Neural progenitor cell (in vitro differentiated cells): ENCODE measurements at regions not wholly inside any gene's neighbourhood (a gene's known extent, or its start where the extent isn't known, plus 50 kb on each side); places are given as distances from the start of the nearest gene placed in this dataset.

ENCODE experiments used
- DNase-seq: peaks from one replicate; pipeline ENCODE4 v3.0.0-alpha.2; 2016; ENCODE audit warnings: low spot score
- H2AFZ ChIP-seq: fragments of 200-600 bp; sonication (generic); replicated peaks from 2 replicates; pipeline ENCODE4 v1.6.1; 2016; ENCODE audit warnings: antibody characterized with exemption
- H3F3A ChIP-seq: fragments of 200-600 bp; sonication (generic); 2 replicates; pipeline ENCODE4 v1.6.1; 2016; ENCODE audit warnings: antibody characterized with exemption, low read depth
- H3K27ac ChIP-seq: fragments of 200-600 bp; sonication (generic); 2 replicates; pipeline ENCODE4 v1.5.1; 2016; ENCODE audit warnings: mild to moderate bottlenecking
- H3K27me3 ChIP-seq: fragments of 200-600 bp; sonication (generic); 2 replicates; pipeline ENCODE4 v1.6.1; 2016; ENCODE audit warnings: mild to moderate bottlenecking, moderate library complexity
- H3K36me3 ChIP-seq: fragments of 200-600 bp; sonication (generic); 2 replicates; pipeline ENCODE4 v1.5.1; 2016
- H3K4me1 ChIP-seq: fragments of 200-600 bp; sonication (generic); 2 replicates; pipeline ENCODE4 v1.6.1; 2016; ENCODE audit warnings: mixed run types
- H3K4me2 ChIP-seq: fragments of 200-600 bp; sonication (generic); 2 replicates; pipeline ENCODE4 v1.6.1; 2016
- H3K4me3 ChIP-seq: fragments of 200-600 bp; sonication (generic); 2 replicates; pipeline ENCODE4 v1.5.1; 2016
- H3K79me2 ChIP-seq: fragments of 200-600 bp; sonication (generic); 2 replicates; pipeline ENCODE4 v1.6.1; 2016; ENCODE audit warnings: low read depth
- H3K9ac ChIP-seq: fragments of 200-600 bp; sonication (generic); 2 replicates; pipeline ENCODE4 v1.6.1; 2016
- H3K9me3 ChIP-seq: fragments of 200-600 bp; sonication (generic); 2 replicates; pipeline ENCODE4 v1.5.1; 2016; ENCODE audit warnings: low read depth
- H4K20me1 ChIP-seq: fragments of 200-600 bp; sonication (generic); 2 replicates; pipeline ENCODE4 v1.6.1; 2016; ENCODE audit warnings: low read depth
- H3K27ac Mint-ChIP-seq: 3 replicates; pipeline ENCODE4 v1.8.0; 2021; ENCODE audit warnings: mixed read lengths
- H3K27me3 Mint-ChIP-seq: 2 replicates; pipeline ENCODE4 v1.8.0; 2022; ENCODE audit warnings: low read depth, mild to moderate bottlenecking, inconsistent platforms, moderate library complexity, mixed read lengths; ENCODE audit not compliant: insufficient read depth
- H3K36me3 Mint-ChIP-seq: 3 replicates; pipeline ENCODE4 v1.8.0; 2021; ENCODE audit warnings: mixed read lengths
- H3K4me1 Mint-ChIP-seq: 3 replicates; pipeline ENCODE4 v1.8.0; 2021; ENCODE audit warnings: mixed read lengths
- H3K4me3 Mint-ChIP-seq: 3 replicates; pipeline ENCODE4 v1.8.0; 2021; ENCODE audit warnings: mild to moderate bottlenecking, moderate library complexity, mixed read lengths
- H3K9me3 Mint-ChIP-seq: 3 replicates; pipeline ENCODE4 v1.8.0; 2020; ENCODE audit warnings: mixed read lengths
- EZH2 ChIP-seq: fragments of 200-600 bp; sonication (generic); IDR thresholded peaks from 2 replicates; pipeline ENCODE4 v1.6.1; 2017; ENCODE audit warnings: antibody characterized with exemption, mild to moderate bottlenecking, moderate library complexity
- EZH2phosphoT487 ChIP-seq: fragments of 200-600 bp; sonication (generic); IDR thresholded peaks from 2 replicates; pipeline ENCODE4 v1.6.1; 2017; ENCODE audit warnings: antibody characterized with exemption
- TF ChIP-seq, protein P1 (sequence below): fragments of 200-600 bp; sonication (generic); IDR thresholded peaks from 2 replicates; pipeline ENCODE4 v1.5.1; 2017; ENCODE audit warnings: antibody characterized with exemption, mild to moderate bottlenecking

- H3K4me1 ChIP-seq: no peaks in the 10 kb centered on the region
- no peaks in the 10 kb centered on the region for H3K27me3 ChIP-seq
- H4K20me1 ChIP-seq: no peaks in the 10 kb centered on the region
- Mint-ChIP-seq H3K9me3 (peaks cover 30% of the 10 kb centered on the region), H3K4me1 (no peaks in the 10 kb centered on the region), H3K27ac (no peak overlapping the region), H3K27me3 (no peaks in the 10 kb centered on the region), H3K36me3 (peaks cover 2% of the 10 kb centered on the region), H3K4me3 (no peak overlapping the region)
- H3K9ac ChIP-seq: no peak overlapping the region
- TF ChIP-seq, protein P1, sequence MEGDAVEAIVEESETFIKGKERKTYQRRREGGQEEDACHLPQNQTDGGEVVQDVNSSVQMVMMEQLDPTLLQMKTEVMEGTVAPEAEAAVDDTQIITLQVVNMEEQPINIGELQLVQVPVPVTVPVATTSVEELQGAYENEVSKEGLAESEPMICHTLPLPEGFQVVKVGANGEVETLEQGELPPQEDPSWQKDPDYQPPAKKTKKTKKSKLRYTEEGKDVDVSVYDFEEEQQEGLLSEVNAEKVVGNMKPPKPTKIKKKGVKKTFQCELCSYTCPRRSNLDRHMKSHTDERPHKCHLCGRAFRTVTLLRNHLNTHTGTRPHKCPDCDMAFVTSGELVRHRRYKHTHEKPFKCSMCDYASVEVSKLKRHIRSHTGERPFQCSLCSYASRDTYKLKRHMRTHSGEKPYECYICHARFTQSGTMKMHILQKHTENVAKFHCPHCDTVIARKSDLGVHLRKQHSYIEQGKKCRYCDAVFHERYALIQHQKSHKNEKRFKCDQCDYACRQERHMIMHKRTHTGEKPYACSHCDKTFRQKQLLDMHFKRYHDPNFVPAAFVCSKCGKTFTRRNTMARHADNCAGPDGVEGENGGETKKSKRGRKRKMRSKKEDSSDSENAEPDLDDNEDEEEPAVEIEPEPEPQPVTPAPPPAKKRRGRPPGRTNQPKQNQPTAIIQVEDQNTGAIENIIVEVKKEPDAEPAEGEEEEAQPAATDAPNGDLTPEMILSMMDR: no peak
- no peak for TF ChIP-seq EZH2phosphoT487
- TF ChIP-seq EZH2: no peak
- H3K4me2 ChIP-seq: no peak overlapping the region
- peaks cover 11% of the 10 kb centered on the region for H3K9me3 ChIP-seq
- no peaks in the 10 kb centered on the region for H3K79me2 ChIP-seq
- no peaks in the 10 kb centered on the region for H3F3A ChIP-seq
- no peak overlapping the region for H3K27ac ChIP-seq
- no peak overlapping the region for H2AFZ ChIP-seq
- H3K36me3 ChIP-seq: no peaks in the 10 kb centered on the region
- no peak for DNase-seq
- no peak overlapping the region for H3K4me3 ChIP-seq
Measured at GRCh38 chr3:78268716-78269668, 1229.1 kb downstream of the ROBO2 start.

DNA sequence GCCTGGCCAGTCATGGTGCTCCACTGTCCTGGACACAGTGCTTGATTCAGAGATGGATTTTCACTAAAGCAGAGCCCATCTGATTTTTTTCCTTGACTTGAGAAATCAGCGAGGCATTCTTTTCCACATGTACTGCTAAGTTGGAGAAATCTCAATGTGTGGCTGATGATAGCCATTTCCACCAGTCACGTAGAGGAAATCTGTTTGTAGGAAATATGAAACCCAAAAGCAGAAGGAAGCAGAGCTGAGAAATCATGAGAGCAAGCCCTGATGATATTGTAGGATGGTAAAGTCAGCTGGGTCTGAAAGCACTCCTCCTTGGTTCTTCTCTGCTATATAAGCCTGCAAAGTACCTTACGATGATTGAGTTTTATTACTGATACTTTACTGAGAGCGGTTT is 1233.4 kb downstream of the ROBO2 start:
- peaks cover 2% of the 10 kb centered on the region for H3K9me3 Mint-ChIP-seq
- H3K9me3 ChIP-seq: no peaks in the 10 kb centered on the region
- no peak overlapping the region for H2AFZ ChIP-seq
- H4K20me1 ChIP-seq: no peaks in the 10 kb centered on the region
- no peaks in the 10 kb centered on the region for H3K27me3 ChIP-seq
- no peak overlapping the region for H3K27ac ChIP-seq
- H3K36me3 Mint-ChIP-seq: no peaks in the 10 kb centered on the region
- H3K9ac ChIP-seq: no peak overlapping the region
- no peaks in the 10 kb centered on the region for H3K4me1 ChIP-seq
- no peak overlapping the region for H3K4me2 ChIP-seq
- H3K27me3 Mint-ChIP-seq: no peaks in the 10 kb centered on the region
- no peaks in the 10 kb centered on the region for H3K79me2 ChIP-seq
- no peaks in the 10 kb centered on the region for H3F3A ChIP-seq
- DNase-seq: no peak
- H3K4me3 ChIP-seq: no peak overlapping the region
- H3K36me3 ChIP-seq: no peaks in the 10 kb centered on the region
- no peak for TF ChIP-seq EZH2phosphoT487
- TF ChIP-seq EZH2: no peak
- TF ChIP-seq, protein P1: no peak
- H3K27ac Mint-ChIP-seq: no peak overlapping the region
- H3K4me3 Mint-ChIP-seq: no peak overlapping the region
- peaks cover 6% of the 10 kb centered on the region for H3K4me1 Mint-ChIP-seq

GRCh38 chr3:78274475-78275065 is 1234.7 kb downstream of the ROBO2 start:
- no peaks in the 10 kb centered on the region for H3K36me3 Mint-ChIP-seq
- no peaks in the 10 kb centered on the region for H3K79me2 ChIP-seq
- no peaks in the 10 kb centered on the region for H4K20me1 ChIP-seq
- H3K4me1 ChIP-seq: no peaks in the 10 kb centered on the region
- no peaks in the 10 kb centered on the region for H3K9me3 Mint-ChIP-seq
- no peak overlapping the region for H2AFZ ChIP-seq
- no peaks in the 10 kb centered on the region for H3K27me3 Mint-ChIP-seq
- H3K4me3 ChIP-seq: no peak overlapping the region
- no peak overlapping the region for H3K4me3 Mint-ChIP-seq
- H3K4me1 Mint-ChIP-seq: peaks cover 6% of the 10 kb centered on the region
- H3K9me3 ChIP-seq: no peaks in the 10 kb centered on the region
- no peak overlapping the region for H3K27ac ChIP-seq
- no peak for TF ChIP-seq EZH2phosphoT487
- TF ChIP-seq, protein P1: peak; percentile 32
- no peaks in the 10 kb centered on the region for H3K27me3 ChIP-seq
- DNase-seq: no peak
- no peak overlapping the region for H3K4me2 ChIP-seq
- no peaks in the 10 kb centered on the region for H3K36me3 ChIP-seq
- H3F3A ChIP-seq: no peaks in the 10 kb centered on the region
- H3K9ac ChIP-seq: no peak overlapping the region
- H3K27ac Mint-ChIP-seq: no peak overlapping the region
